Neural cell (in vitro differentiated cells): ENCODE measurements at regions not wholly inside any gene's neighbourhood (a gene's known extent, or its start where the extent isn't known, plus 50 kb on each side); places are given as distances from the start of the nearest gene placed in this dataset.

Experiments used
- H2AFZ ChIP-seq: fragments of 200-600, 300-800 bp; sonication (generic), shearing (Covaris generic); 2 replicates; pipeline ENCODE4 v1.6.0; 2014; ENCODE audit warnings: low read depth, mild to moderate bottlenecking, antibody characterized with exemption, low read length, moderate library complexity
- H3F3A ChIP-seq: fragments of 200-600 bp; shearing (Covaris generic); 2 replicates; pipeline ENCODE4 v1.6.1; 2016; ENCODE audit warnings: mild to moderate bottlenecking, moderate library complexity, mixed read lengths, antibody characterized with exemption, low read length; ENCODE audit not compliant: insufficient read depth, poor library complexity, severe bottlenecking
- H3K27ac ChIP-seq: fragments of 200-600, 300-800 bp; sonication (generic), shearing (Covaris generic); 2 replicates; pipeline ENCODE4 v1.5.1; 2014; ENCODE audit warnings: mild to moderate bottlenecking, low read length, moderate library complexity
- H3K27me3 ChIP-seq: fragments of 300-800, 200-600 bp; sonication (generic), shearing (Covaris generic); 2 replicates; pipeline ENCODE4 v1.6.0; 2014; ENCODE audit warnings: mild to moderate bottlenecking, low read depth, low read length, moderate library complexity; ENCODE audit not compliant: insufficient read depth
- H3K36me3 ChIP-seq: fragments of 300-800, 200-600 bp; sonication (generic), shearing (Covaris generic); 2 replicates; pipeline ENCODE4 v1.5.1; 2014; ENCODE audit warnings: mild to moderate bottlenecking, antibody characterized with exemption, low read length, moderate library complexity; ENCODE audit not compliant: insufficient read depth
- H3K4me2 ChIP-seq: fragments of 300-800, 200-600 bp; sonication (generic), shearing (Covaris generic); 2 replicates; pipeline ENCODE4 v1.6.0; 2014; ENCODE audit warnings: mild to moderate bottlenecking, low read length
- H3K4me3 ChIP-seq: fragments of 300-800, 200-600 bp; sonication (generic), shearing (Covaris generic); 2 replicates; pipeline ENCODE4 v1.5.1; 2014; ENCODE audit warnings: mild to moderate bottlenecking, low read length, moderate library complexity
- H3K79me2 ChIP-seq: fragments of 200-600 bp; shearing (Covaris generic); replicated peaks from 2 replicates; pipeline ENCODE4 v1.6.0; 2014; ENCODE audit warnings: mild to moderate bottlenecking, low read length, moderate library complexity; ENCODE audit not compliant: insufficient read depth
- H3K9ac ChIP-seq: fragments of 300-800, 200-600 bp; sonication (generic), shearing (Covaris generic); 2 replicates; pipeline ENCODE4 v1.6.1; 2016; ENCODE audit warnings: mild to moderate bottlenecking, low read length, mixed read lengths
- H3K9me2 ChIP-seq: fragments of 200-600 bp; shearing (Covaris generic); 2 replicates; pipeline ENCODE4 v1.6.1; 2016; ENCODE audit warnings: mild to moderate bottlenecking, low read length, mixed read lengths; ENCODE audit not compliant: insufficient read depth
- H3K9me3 ChIP-seq: fragments of 200-600, 300-800 bp; sonication (generic), shearing (Covaris generic); 2 replicates; pipeline ENCODE4 v1.6.1; 2016; ENCODE audit warnings: mild to moderate bottlenecking, mixed run types, low read length, moderate library complexity, mixed read lengths
- H4K20me1 ChIP-seq: fragments of 200-600 bp; shearing (Covaris generic); 2 replicates; pipeline ENCODE4 v1.6.1; 2016; ENCODE audit warnings: mild to moderate bottlenecking, mixed run types; ENCODE audit not compliant: insufficient read depth
- CTCF ChIP-seq: fragments of 450-650 bp; IDR thresholded peaks from 2 replicates; pipeline ENCODE4 v1.5.1; 2014; ENCODE audit warnings: antibody characterized with exemption, mild to moderate bottlenecking, moderate library complexity; ENCODE audit not compliant: poor library complexity, severe bottlenecking
- EP300 ChIP-seq: fragments of 450-650 bp; conservative IDR thresholded peaks from 2 replicates; pipeline ENCODE4 v1.6.1; 2014; ENCODE audit warnings: antibody characterized with exemption, mild to moderate bottlenecking, moderate library complexity; ENCODE audit not compliant: poor library complexity, severe bottlenecking
- EZH2 ChIP-seq: fragments of 200-600, 300-800 bp; shearing (Covaris generic), sonication (generic); IDR thresholded peaks from 2 replicates; pipeline ENCODE4 v1.6.1; 2014; ENCODE audit warnings: antibody characterized with exemption, low read length, borderline replicate concordance, mild to moderate bottlenecking; ENCODE audit not compliant: insufficient read depth, poor library complexity, severe bottlenecking
- MXI1 ChIP-seq: fragments of 450-650 bp; conservative IDR thresholded peaks from 2 replicates; pipeline ENCODE4 v1.6.1; 2014; ENCODE audit warnings: antibody characterized with exemption, mild to moderate bottlenecking; ENCODE audit not compliant: poor library complexity, severe bottlenecking
- POLR2AphosphoS5 ChIP-seq: IDR thresholded peaks from 2 replicates; pipeline ENCODE4 v1.6.1; 2012
- RAD21 ChIP-seq: fragments of 450-650 bp; conservative IDR thresholded peaks from 2 replicates; pipeline ENCODE4 v1.6.1; 2014; ENCODE audit warnings: antibody characterized with exemption, mild to moderate bottlenecking, moderate library complexity
- SMC3 ChIP-seq: fragments of 450-650 bp; conservative IDR thresholded peaks from 2 replicates; pipeline ENCODE4 v1.6.1; 2014; ENCODE audit warnings: antibody characterized with exemption, mild to moderate bottlenecking, moderate library complexity; ENCODE audit not compliant: poor library complexity
- TAF1 ChIP-seq: IDR thresholded peaks from 2 replicates; pipeline ENCODE4 v1.6.1; 2012; ENCODE audit warnings: low read depth
- TF ChIP-seq, protein P1 (sequence below): IDR thresholded peaks from 2 replicates; pipeline ENCODE4 v1.6.1; 2012; ENCODE audit warnings: borderline replicate concordance

- Histone ChIP-seq H3K79me2 (no peaks in the 10 kb centered on the region), H3K27me3 (no peaks in the 10 kb centered on the region), H2AFZ (no peak overlapping the region), H3K9me2 (no peaks in the 10 kb centered on the region), H3K27ac (no peak overlapping the region), H3K4me2 (no peak overlapping the region), H3K36me3 (no peaks in the 10 kb centered on the region), H4K20me1 (no peaks in the 10 kb centered on the region), H3K9ac (no peak overlapping the region), H3K4me3 (no peak overlapping the region), H3K9me3 (no peaks in the 10 kb centered on the region), H3F3A (no peaks in the 10 kb centered on the region)
- no peak for TF ChIP-seq TAF1
- no peak for TF ChIP-seq CTCF
- TF ChIP-seq, protein P1, sequence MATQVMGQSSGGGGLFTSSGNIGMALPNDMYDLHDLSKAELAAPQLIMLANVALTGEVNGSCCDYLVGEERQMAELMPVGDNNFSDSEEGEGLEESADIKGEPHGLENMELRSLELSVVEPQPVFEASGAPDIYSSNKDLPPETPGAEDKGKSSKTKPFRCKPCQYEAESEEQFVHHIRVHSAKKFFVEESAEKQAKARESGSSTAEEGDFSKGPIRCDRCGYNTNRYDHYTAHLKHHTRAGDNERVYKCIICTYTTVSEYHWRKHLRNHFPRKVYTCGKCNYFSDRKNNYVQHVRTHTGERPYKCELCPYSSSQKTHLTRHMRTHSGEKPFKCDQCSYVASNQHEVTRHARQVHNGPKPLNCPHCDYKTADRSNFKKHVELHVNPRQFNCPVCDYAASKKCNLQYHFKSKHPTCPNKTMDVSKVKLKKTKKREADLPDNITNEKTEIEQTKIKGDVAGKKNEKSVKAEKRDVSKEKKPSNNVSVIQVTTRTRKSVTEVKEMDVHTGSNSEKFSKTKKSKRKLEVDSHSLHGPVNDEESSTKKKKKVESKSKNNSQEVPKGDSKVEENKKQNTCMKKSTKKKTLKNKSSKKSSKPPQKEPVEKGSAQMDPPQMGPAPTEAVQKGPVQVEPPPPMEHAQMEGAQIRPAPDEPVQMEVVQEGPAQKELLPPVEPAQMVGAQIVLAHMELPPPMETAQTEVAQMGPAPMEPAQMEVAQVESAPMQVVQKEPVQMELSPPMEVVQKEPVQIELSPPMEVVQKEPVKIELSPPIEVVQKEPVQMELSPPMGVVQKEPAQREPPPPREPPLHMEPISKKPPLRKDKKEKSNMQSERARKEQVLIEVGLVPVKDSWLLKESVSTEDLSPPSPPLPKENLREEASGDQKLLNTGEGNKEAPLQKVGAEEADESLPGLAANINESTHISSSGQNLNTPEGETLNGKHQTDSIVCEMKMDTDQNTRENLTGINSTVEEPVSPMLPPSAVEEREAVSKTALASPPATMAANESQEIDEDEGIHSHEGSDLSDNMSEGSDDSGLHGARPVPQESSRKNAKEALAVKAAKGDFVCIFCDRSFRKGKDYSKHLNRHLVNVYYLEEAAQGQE: no peak
- TF ChIP-seq SMC3: no peak
- no peak for TF ChIP-seq RAD21
- no peak for TF ChIP-seq MXI1
Observed at GRCh38 chr5:127153521-127153920, 80.2 kb upstream of the C5orf63 start.

DNA sequence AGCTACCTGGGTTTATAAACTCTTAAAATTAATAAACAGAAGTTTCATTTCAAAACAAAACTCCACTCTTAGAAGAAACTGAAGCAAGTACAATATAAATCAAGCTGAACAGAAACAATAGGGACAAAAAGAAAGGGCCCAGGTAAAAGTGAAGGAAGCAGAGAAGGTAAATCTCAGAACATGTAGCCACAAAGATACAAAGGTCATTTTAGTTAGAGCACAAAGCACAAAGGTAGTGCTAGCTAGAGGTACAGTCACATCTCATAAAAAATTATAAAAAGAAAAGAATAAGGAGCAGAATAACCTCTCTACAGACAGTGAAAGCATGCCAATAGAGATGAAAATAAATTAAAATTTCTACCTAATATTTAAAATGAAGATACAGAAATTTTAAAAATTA lies 90.4 kb upstream of the C5orf63 start:
- Histone ChIP-seq H3K79me2 (no peaks in the 10 kb centered on the region), H3K9me2 (no peaks in the 10 kb centered on the region), H3K27ac (no peak overlapping the region), H3K9me3 (no peaks in the 10 kb centered on the region), H3K36me3 (no peaks in the 10 kb centered on the region), H3F3A (no peaks in the 10 kb centered on the region), H3K27me3 (no peaks in the 10 kb centered on the region), H3K9ac (no peak overlapping the region), H3K4me3 (no peak overlapping the region), H4K20me1 (no peaks in the 10 kb centered on the region), H3K4me2 (no peak overlapping the region), H2AFZ (no peak overlapping the region)
- TF ChIP-seq EP300: no peak
- TF ChIP-seq, protein P1: no peak
- no peak for TF ChIP-seq MXI1
- TF ChIP-seq RAD21: no peak
- TF ChIP-seq EZH2: no peak
- TF ChIP-seq TAF1: no peak
- no peak for TF ChIP-seq POLR2AphosphoS5
- no peak for TF ChIP-seq CTCF
- TF ChIP-seq SMC3: no peak
